GM12865 (cell line): ENCODE measurements at regions not wholly inside any gene's neighbourhood (a gene's known extent, or its start where the extent isn't known, plus 50 kb on each side); places are given as distances from the start of the nearest gene placed in this dataset.
"Not testable (repeated sequence)": the region's sequence is repeated elsewhere in the genome, so short reads cannot be mapped to it uniquely, and the experiment has no call there.

Source experiments
- DNase-seq: peaks from one replicate; pipeline ENCODE4 v3.0.0; 2010; ENCODE audit warnings: low read depth
- H3K4me3 ChIP-seq: 2 replicates; pipeline ENCODE4 v1.5.1; 2011; ENCODE audit warnings: mild to moderate bottlenecking, low read depth, low read length, control low read depth
- CTCF ChIP-seq: IDR thresholded peaks from 2 replicates; pipeline ENCODE4 v1.5.1; 2011; ENCODE audit warnings: low read length, control low read depth, low read depth, inconsistent platforms; ENCODE audit not compliant: insufficient read depth; ENCODE audit errors: missing control alignments

DNA sequence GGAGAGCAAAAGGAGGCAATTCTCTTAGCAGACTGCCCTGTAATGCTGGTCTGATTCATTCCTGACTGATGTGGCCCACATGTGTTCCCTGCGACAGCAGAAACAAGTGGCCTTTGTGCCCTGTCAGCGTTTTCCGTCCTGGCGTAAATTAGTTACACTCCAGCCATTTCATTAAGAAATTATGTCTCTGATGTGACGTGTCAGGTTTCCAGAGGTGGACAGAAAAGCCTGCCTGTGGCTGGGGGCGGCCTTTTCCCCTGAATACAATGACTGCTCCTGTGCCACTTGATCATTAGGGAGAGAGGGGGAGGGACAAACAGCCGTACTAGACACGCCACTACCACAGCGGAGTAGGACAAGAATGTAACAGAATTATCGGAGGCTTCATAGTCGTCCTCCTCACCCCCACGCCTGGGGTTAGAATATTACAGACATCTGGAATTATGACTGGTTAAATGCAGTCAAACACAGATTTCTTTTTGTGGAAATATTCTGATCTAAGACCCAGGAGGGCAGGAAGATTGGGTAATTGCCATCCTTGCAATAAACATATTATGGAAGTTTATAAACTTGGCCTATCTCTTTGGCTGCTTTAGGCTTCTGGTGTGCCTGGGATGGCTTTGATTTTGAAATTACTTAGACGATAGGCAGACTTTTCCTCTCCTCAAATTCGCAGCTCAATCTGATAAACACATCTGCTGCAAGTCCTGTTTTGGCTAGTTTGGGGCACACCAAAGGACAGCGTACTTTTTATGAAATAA lies 146.2 kb upstream of the BCOR start:
- TF ChIP-seq CTCF = no peak
- no peak overlapping the region for H3K4me3 ChIP-seq
- no peak for DNase-seq

- no peak for TF ChIP-seq CTCF
- no peak for DNase-seq
- H3K4me3 ChIP-seq = no peak overlapping the region
Measured at GRCh38 chrX:40240844-40241243, 143.1 kb upstream of the BCOR start.

GRCh38 chrX:40237731-40238178 lies 140.0 kb upstream of the BCOR start:
- no peak for TF ChIP-seq CTCF
- no peak overlapping the region for H3K4me3 ChIP-seq
- no peak for DNase-seq

- TF ChIP-seq CTCF = no peak
- no peak overlapping the region for H3K4me3 ChIP-seq
- no peak for DNase-seq
Measured at GRCh38 chrX:40230646-40231045, 132.9 kb upstream of the BCOR start.

- no peak for DNase-seq
- no peak for TF ChIP-seq CTCF
- H3K4me3 ChIP-seq = no peak overlapping the region
Measured at GRCh38 chrX:40227125-40227524, 129.4 kb upstream of the BCOR start.

DNA sequence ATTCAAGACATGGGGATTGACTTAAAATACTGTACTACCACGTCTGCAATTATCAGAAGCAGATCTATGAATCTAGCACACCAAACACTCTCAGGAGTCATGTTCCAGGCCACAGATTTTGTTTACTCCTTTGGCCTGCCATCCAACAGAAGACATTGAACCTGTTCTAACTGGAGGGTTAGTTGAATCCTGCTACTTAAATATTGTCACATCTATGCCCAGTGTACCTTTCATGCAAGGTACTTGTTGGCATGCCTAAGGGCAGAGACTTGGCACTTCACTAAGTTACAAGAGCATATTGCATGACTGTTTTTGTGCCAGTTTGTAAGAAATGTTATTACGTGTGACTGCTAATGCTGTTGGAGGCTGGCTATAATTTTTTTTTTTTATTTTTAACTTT lies 126.9 kb upstream of the BCOR start:
- no peak for DNase-seq
- TF ChIP-seq CTCF = no peak
- H3K4me3 ChIP-seq = no peak overlapping the region

- not testable (repeated sequence) for H3K4me3 ChIP-seq, DNase-seq
Measured at GRCh38 chrX:40222612-40223011, 124.9 kb upstream of the BCOR start.
